Astrocyte of the spinal cord (primary cell): ENCODE measurements at regions not wholly inside any gene's neighbourhood (a gene's known extent, or its start where the extent isn't known, plus 50 kb on each side); places are given as distances from the start of the nearest gene placed in this dataset.
"Not testable (repeated sequence)": the region's sequence is repeated elsewhere in the genome, so short reads cannot be mapped to it uniquely, and the experiment has no call there.

Experiments
- DNase-seq: peaks from one replicate; pipeline ENCODE4 v3.0.0; 2011; ENCODE audit warnings: low read depth, low spot score
- H3K4me3 ChIP-seq: 2 replicates; pipeline ENCODE4 v1.5.1; 2011; ENCODE audit warnings: low read depth, mild to moderate bottlenecking, low read length, moderate library complexity
- in situ Hi-C: cut with HindIII; loops from 2 replicates; pipeline ENCODE4 v1.10.0; 2017; ENCODE audit warnings: low sequenced_read_pairs
- TF ChIP-seq, protein P1 (sequence below): IDR thresholded peaks from 2 replicates; pipeline ENCODE4 v1.5.1; 2012; ENCODE audit warnings: low read depth, mild to moderate bottlenecking, low read length, inconsistent platforms

DNA sequence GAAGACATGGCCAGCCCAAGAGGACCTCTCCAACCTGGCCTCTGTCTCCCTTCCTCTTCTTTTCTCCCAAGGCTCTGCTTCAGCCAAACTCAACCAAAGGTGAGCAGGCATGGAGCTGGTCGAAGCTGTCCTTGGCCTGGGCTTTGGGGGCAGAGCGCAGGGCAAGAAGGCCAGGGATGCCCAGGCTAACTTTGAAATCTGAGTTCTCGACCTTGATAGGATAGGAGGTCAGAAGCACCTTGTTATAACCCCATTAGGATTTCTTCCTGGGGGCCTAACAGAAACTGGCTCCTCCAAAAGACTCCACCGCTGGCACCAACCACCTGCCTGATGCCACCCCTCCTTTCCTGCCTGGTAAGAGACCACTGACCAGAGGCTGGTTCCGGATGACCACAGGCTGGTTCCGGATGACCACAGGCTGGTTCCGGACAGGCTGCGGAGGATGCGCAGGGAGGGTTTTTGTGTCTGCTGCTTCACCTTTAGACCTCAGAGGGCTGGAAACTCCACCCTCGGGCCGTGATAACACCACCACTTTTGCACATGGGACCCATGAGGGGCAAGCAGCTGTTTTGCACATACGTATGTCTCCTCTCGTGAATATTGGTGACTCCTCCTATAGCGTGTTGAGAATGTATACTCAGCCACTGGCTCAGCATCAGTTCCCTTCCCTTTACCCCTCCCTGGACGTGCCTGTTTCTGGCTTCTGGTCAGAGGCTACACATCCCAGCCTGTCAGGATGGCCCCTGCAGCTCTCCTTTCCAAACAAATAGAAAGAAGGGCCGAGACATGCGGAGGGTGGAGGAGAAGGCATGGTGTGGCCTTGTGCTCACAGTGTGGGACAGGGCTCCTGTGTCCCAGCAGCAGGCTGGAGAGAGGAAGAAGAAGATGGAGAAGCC is 140.1 kb downstream of the DNAJB6 start:
- no peak overlapping the region for H3K4me3 ChIP-seq
- in situ Hi-C loops, result no loop called here
- TF ChIP-seq, protein P1, sequence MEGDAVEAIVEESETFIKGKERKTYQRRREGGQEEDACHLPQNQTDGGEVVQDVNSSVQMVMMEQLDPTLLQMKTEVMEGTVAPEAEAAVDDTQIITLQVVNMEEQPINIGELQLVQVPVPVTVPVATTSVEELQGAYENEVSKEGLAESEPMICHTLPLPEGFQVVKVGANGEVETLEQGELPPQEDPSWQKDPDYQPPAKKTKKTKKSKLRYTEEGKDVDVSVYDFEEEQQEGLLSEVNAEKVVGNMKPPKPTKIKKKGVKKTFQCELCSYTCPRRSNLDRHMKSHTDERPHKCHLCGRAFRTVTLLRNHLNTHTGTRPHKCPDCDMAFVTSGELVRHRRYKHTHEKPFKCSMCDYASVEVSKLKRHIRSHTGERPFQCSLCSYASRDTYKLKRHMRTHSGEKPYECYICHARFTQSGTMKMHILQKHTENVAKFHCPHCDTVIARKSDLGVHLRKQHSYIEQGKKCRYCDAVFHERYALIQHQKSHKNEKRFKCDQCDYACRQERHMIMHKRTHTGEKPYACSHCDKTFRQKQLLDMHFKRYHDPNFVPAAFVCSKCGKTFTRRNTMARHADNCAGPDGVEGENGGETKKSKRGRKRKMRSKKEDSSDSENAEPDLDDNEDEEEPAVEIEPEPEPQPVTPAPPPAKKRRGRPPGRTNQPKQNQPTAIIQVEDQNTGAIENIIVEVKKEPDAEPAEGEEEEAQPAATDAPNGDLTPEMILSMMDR, result no peak
- DNase-seq, result no peak

DNA sequence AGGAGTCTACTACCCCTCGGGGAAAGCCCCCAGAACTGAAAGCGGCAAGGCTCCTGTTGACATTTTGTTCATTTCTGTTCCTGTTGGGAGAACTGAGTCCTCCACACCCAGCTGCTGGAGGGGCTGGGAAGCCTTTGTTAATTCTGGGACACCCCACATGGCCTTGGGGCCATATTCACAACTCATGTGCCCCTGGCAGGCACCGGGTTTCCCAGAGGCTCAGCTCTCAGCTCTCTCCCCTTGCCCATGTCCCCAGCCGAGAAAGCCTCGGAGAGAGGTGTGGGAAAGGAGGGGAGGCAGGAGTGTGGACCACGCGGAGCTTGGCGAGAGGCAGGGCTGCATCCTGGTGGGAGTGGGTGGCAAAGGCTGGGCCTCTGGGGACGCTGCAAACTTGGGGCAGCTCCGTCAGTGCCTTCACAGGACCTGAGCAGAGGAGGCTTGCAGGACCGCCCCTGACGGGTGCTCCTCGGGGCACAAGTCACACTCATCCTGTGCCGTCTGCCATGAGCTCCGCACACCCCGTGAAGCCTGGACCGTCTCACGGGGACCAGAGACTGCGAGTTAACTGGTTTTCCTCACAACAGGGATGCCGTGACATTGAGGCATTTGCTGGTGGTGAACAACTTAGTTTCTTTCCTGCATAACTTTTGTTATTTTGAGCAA is 140.9 kb downstream of the DNAJB6 start:
- no peak overlapping the region for H3K4me3 ChIP-seq
- in situ Hi-C loops, result no loop called here
- TF ChIP-seq, protein P1, result no peak
- no peak for DNase-seq

DNA sequence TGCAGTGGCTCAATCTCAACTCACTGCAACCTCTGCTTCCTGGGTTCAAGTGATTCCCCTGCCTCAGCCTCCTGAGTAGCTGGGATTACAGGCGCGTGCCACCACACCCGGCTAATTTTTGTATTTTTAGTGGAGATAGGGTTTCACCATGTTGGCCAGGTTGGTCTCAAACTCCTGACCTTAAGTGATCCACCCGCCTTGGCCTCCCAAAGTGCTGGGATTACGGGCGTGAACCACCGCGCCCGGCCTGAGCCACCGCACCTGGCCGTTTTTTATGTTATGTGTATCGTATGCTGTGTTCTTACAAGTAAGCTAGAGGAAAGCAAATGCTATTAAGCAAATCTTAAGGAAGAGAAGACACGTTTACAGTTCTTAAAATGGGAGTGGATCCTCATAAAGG is 141.8 kb downstream of the DNAJB6 start:
- DNase-seq, H3K4me3 ChIP-seq, in situ Hi-C loops: not testable (repeated sequence)

DNA sequence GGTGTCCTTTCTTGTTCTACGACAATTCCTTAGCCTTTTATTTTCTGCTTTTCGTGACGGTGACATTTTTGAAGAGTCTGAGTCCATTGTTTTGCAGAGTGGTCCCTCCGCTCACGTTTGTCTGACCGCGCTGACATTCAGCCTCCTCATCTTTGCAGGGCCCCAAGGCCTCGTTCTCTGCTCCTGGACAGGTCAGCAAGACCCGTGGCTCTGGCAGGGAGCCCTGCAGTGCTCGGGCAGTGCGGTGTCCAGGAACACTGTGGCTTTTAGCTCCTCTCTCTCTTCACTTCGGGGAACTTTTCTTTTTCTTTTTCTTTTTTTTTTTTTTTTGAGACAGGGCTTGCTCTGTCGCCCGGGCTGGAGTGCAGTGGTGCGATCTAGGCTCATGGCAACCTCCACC is 142.5 kb downstream of the DNAJB6 start:
- TF ChIP-seq, protein P1, result no peak
- no peak for DNase-seq
- in situ Hi-C loops, result no loop called here
- H3K4me3 ChIP-seq, result no peak overlapping the region

GRCh38 chr7:157480371-157481050 is 143.7 kb downstream of the DNAJB6 start:
- DNase-seq, result no peak
- in situ Hi-C loops, result no loop called here
- H3K4me3 ChIP-seq, result no peak overlapping the region
- TF ChIP-seq, protein P1, result no peak

GRCh38 chr7:157481389-157481788 is 144.6 kb downstream of the DNAJB6 start:
- TF ChIP-seq, protein P1, result no peak
- in situ Hi-C loops, result no loop called here
- no peak for DNase-seq
- no peak overlapping the region for H3K4me3 ChIP-seq
